ENCODE measurements at regions not wholly inside any gene's neighbourhood (a gene's known extent, or its start where the extent isn't known, plus 50 kb on each side); places are given as distances from the start of the nearest gene placed in this dataset.

DNA sequence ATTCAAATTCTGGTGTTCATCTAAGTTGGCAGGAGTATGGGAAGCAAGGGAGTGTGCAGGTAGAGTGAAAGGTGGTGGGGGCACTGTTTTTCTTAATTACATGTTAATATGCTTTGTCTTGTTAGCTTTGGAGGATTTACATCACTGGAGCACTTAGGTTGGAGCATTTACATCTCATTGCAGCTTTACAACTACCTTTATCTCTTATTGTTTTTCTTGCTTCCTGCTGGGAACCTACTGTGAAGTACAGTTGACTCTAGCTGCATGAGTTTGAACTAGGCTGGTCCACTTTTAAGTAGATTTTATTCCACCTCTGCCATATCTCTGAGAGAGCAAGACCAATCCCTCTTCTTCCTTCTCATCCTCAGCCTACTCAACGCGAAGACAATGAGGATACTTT, 554.8 kb upstream of the B3GALT2 start:
- H2AFZ ChIP-seq (ENCODE audit: low read depth, low read length): no peak overlapping the region
- no peak overlapping the region for H3K9ac ChIP-seq (ENCODE audit: low read depth, low read length)
- H3K27me3 ChIP-seq (ENCODE audit: insufficient read depth, low read length, poor library complexity): no peaks in the 10 kb centered on the region
- H3K27ac ChIP-seq (ENCODE audit: low read length): no peak overlapping the region
- no peak for TF ChIP-seq EZH2 (IDR thresholded peaks at IDR 0.05; ENCODE audit: borderline replicate concordance, low read depth, low read length, severe bottlenecking)
- TF ChIP-seq, protein P1, sequence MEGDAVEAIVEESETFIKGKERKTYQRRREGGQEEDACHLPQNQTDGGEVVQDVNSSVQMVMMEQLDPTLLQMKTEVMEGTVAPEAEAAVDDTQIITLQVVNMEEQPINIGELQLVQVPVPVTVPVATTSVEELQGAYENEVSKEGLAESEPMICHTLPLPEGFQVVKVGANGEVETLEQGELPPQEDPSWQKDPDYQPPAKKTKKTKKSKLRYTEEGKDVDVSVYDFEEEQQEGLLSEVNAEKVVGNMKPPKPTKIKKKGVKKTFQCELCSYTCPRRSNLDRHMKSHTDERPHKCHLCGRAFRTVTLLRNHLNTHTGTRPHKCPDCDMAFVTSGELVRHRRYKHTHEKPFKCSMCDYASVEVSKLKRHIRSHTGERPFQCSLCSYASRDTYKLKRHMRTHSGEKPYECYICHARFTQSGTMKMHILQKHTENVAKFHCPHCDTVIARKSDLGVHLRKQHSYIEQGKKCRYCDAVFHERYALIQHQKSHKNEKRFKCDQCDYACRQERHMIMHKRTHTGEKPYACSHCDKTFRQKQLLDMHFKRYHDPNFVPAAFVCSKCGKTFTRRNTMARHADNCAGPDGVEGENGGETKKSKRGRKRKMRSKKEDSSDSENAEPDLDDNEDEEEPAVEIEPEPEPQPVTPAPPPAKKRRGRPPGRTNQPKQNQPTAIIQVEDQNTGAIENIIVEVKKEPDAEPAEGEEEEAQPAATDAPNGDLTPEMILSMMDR (IDR thresholded peaks at IDR 0.05; ENCODE audit: borderline replicate concordance, extremely low read depth, low read length, poor library complexity, severe bottlenecking): no peak
- H3K79me2 ChIP-seq (ENCODE audit: insufficient read depth, low read length): no peaks in the 10 kb centered on the region
- H4K20me1 ChIP-seq (ENCODE audit: insufficient read depth, low read length): no peaks in the 10 kb centered on the region
- no peaks in the 10 kb centered on the region for H3K9me3 ChIP-seq (ENCODE audit: insufficient read depth, low read length, severe bottlenecking)
- DNase-seq: no peak
- no peaks in the 10 kb centered on the region for H3K36me3 ChIP-seq (ENCODE audit: insufficient read depth, low read length)
- no peak for ATAC-seq (ENCODE audit: insufficient read depth, low read depth)
- H3K4me1 ChIP-seq (ENCODE audit: insufficient read depth, low read length): no peaks in the 10 kb centered on the region
- no peak overlapping the region for H3K4me2 ChIP-seq (ENCODE audit: insufficient read depth, low read length)
- no peak overlapping the region for H3K4me3 ChIP-seq (ENCODE audit: low read depth in 1 of 2, low read length in 2 of 2)

DNA sequence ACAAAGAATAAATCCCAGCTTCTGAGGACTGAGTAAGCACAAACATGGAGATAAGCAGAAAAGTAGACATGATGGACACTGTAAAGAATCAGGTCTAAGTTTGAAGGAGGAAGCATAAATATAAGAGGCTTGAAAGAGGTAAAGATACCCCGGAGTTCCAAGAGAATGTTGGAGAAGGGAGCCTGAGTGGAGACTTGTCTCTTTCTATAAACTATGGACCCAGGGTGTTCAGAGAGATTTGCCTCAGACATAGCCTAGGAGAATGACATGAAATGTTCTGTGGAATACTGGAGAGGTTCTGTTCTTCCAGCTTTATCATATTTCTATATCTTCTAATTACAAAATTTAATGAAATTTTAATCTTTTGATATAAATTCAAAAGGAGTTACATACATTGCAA, 554.3 kb upstream of the B3GALT2 start:
- Histone ChIP-seq H3K4me1 (ENCODE audit: insufficient read depth, low read length) (no peaks in the 10 kb centered on the region), H3K36me3 (ENCODE audit: insufficient read depth, low read length) (no peaks in the 10 kb centered on the region), H3K27me3 (ENCODE audit: insufficient read depth, low read length, poor library complexity) (no peaks in the 10 kb centered on the region), H3K4me2 (ENCODE audit: insufficient read depth, low read length) (no peak overlapping the region), H2AFZ (ENCODE audit: low read depth, low read length) (no peak overlapping the region), H3K4me3 (ENCODE audit: low read depth in 1 of 2, low read length in 2 of 2) (no peak overlapping the region), H4K20me1 (ENCODE audit: insufficient read depth, low read length) (no peaks in the 10 kb centered on the region), H3K9ac (ENCODE audit: low read depth, low read length) (no peak overlapping the region), H3K79me2 (ENCODE audit: insufficient read depth, low read length) (no peaks in the 10 kb centered on the region), H3K27ac (ENCODE audit: low read length) (no peak overlapping the region), H3K9me3 (ENCODE audit: insufficient read depth, low read length, severe bottlenecking) (no peaks in the 10 kb centered on the region)
- ATAC-seq (ENCODE audit: insufficient read depth, low read depth): no peak
- DNase-seq: no peak
- TF ChIP-seq, protein P1 (IDR thresholded peaks at IDR 0.05; ENCODE audit: borderline replicate concordance, extremely low read depth, low read length, poor library complexity, severe bottlenecking): no peak
- no peak for TF ChIP-seq EZH2 (IDR thresholded peaks at IDR 0.05; ENCODE audit: borderline replicate concordance, low read depth, low read length, severe bottlenecking)

DNA sequence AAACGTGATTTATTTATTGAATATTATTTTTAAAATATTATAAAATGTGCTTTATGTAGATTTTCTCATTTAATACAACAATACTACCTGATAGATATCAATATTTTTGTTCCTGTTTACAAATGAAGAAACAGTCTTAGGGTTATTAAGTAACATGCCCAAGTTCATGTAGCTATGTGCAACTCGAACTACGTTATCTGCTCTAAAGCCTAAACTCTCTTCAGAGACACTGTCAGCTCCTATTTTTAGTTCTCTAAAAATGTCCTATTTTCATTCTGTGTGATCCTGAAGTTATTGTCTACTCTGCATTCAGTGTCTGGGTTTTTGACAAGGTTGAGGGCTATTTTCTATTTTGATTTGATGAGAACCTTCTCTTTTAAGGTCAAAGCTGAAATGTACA, 550.1 kb upstream of the B3GALT2 start:
- Histone ChIP-seq H3K4me2 (ENCODE audit: insufficient read depth, low read length) (no peak overlapping the region), H3K27me3 (ENCODE audit: insufficient read depth, low read length, poor library complexity) (no peaks in the 10 kb centered on the region), H3K9ac (ENCODE audit: low read depth, low read length) (no peak overlapping the region), H3K79me2 (ENCODE audit: insufficient read depth, low read length) (no peaks in the 10 kb centered on the region), H3K36me3 (ENCODE audit: insufficient read depth, low read length) (no peaks in the 10 kb centered on the region), H2AFZ (ENCODE audit: low read depth, low read length) (no peak overlapping the region), H4K20me1 (ENCODE audit: insufficient read depth, low read length) (no peaks in the 10 kb centered on the region), H3K27ac (ENCODE audit: low read length) (no peak overlapping the region), H3K4me1 (ENCODE audit: insufficient read depth, low read length) (no peaks in the 10 kb centered on the region), H3K4me3 (ENCODE audit: low read depth in 1 of 2, low read length in 2 of 2) (no peak overlapping the region), H3K9me3 (ENCODE audit: insufficient read depth, low read length, severe bottlenecking) (no peaks in the 10 kb centered on the region)
- no peak for TF ChIP-seq EZH2 (IDR thresholded peaks at IDR 0.05; ENCODE audit: borderline replicate concordance, low read depth, low read length, severe bottlenecking)
- TF ChIP-seq, protein P1 (IDR thresholded peaks at IDR 0.05; ENCODE audit: borderline replicate concordance, extremely low read depth, low read length, poor library complexity, severe bottlenecking): no peak
- ATAC-seq (ENCODE audit: insufficient read depth, low read depth) (no peak), DNase-seq (no peak)

DNA sequence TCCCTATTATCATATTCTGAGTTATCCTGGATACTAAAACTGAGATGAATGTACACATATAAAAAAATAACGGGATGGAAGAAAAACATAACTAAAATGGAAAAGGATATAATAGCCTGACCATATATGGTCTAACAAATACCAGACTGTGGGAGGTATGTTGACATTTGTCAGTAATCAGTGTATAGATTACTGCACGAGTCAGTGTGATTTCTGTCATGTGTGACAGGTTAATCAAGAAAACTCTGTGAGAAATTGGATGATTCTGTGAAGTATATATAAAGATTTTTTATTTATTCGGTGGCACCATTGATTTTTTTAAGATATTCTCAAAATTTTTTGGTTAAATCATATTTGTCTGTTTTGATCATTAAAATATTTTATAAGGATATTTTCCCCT, 547.3 kb upstream of the B3GALT2 start:
- no peak for TF ChIP-seq EZH2 (IDR thresholded peaks at IDR 0.05; ENCODE audit: borderline replicate concordance, low read depth, low read length, severe bottlenecking)
- TF ChIP-seq, protein P1 (IDR thresholded peaks at IDR 0.05; ENCODE audit: borderline replicate concordance, extremely low read depth, low read length, poor library complexity, severe bottlenecking): no peak
- no peaks in the 10 kb centered on the region for H3K9me3 ChIP-seq (ENCODE audit: insufficient read depth, low read length, severe bottlenecking)
- no peak for DNase-seq

More for the DNA sequence above, 547.3 kb upstream of the B3GALT2 start:
- Histone ChIP-seq H3K79me2 (ENCODE audit: insufficient read depth, low read length) (no peaks in the 10 kb centered on the region), H2AFZ (ENCODE audit: low read depth, low read length) (no peak overlapping the region), H3K9ac (ENCODE audit: low read depth, low read length) (no peak overlapping the region), H3K4me1 (ENCODE audit: insufficient read depth, low read length) (no peaks in the 10 kb centered on the region), H3K4me2 (ENCODE audit: insufficient read depth, low read length) (no peak overlapping the region), H3K27me3 (ENCODE audit: insufficient read depth, low read length, poor library complexity) (no peaks in the 10 kb centered on the region), H4K20me1 (ENCODE audit: insufficient read depth, low read length) (no peaks in the 10 kb centered on the region), H3K27ac (ENCODE audit: low read length) (no peak overlapping the region), H3K36me3 (ENCODE audit: insufficient read depth, low read length) (no peaks in the 10 kb centered on the region), H3K4me3 (ENCODE audit: low read depth in 1 of 2, low read length in 2 of 2) (no peak overlapping the region)
- no peak for ATAC-seq (ENCODE audit: insufficient read depth, low read depth)
